GM21423 (cell line): ENCODE measurements at regions not wholly inside any gene's neighbourhood (a gene's known extent, or its start where the extent isn't known, plus 50 kb on each side); places are given as distances from the start of the nearest gene placed in this dataset.

ENCODE experiments used
- ATAC-seq: cut with Tn5 transposase; IDR thresholded peaks from one replicate; pipeline ENCODE4 v1.9.1; 2021; ENCODE audit warnings: mild to moderate bottlenecking, moderate library complexity; ENCODE audit not compliant: unreplicated experiment

GRCh38 chr3:144197582-144197981 lies 226.0 kb downstream of the DIPK2A start:
- no peak for ATAC-seq

- ATAC-seq, result no peak
Measured at GRCh38 chr3:144200004-144200403, 228.4 kb downstream of the DIPK2A start.

GRCh38 chr3:144200466-144200865 lies 228.8 kb downstream of the DIPK2A start:
- no peak for ATAC-seq

- ATAC-seq, result no peak
Measured at GRCh38 chr3:144221761-144222160, 250.1 kb downstream of the DIPK2A start.

- no peak for ATAC-seq
Measured at GRCh38 chr3:144229330-144229729, 257.7 kb downstream of the DIPK2A start.

GRCh38 chr3:144229953-144230352 lies 258.3 kb downstream of the DIPK2A start:
- ATAC-seq, result no peak

- no peak for ATAC-seq
Measured at GRCh38 chr3:144235489-144235888, 263.9 kb downstream of the DIPK2A start.

GRCh38 chr3:144237351-144237750 lies 265.7 kb downstream of the DIPK2A start:
- ATAC-seq, result no peak

- no peak for ATAC-seq
Measured at GRCh38 chr3:144241404-144241803, 269.8 kb downstream of the DIPK2A start.

- ATAC-seq, result no peak
Measured at GRCh38 chr3:144242747-144243146, 271.1 kb downstream of the DIPK2A start.

- ATAC-seq, result no peak
Measured at GRCh38 chr3:144244662-144245061, 273.0 kb downstream of the DIPK2A start.

- no peak for ATAC-seq
Measured at GRCh38 chr3:144252896-144253295, 281.3 kb downstream of the DIPK2A start.

- ATAC-seq, result no peak
Measured at GRCh38 chr3:144257381-144257780, 285.8 kb downstream of the DIPK2A start.

- ATAC-seq, result no peak
Measured at GRCh38 chr3:144259267-144259666, 287.6 kb downstream of the DIPK2A start.

GRCh38 chr3:144263706-144264105 lies 292.1 kb downstream of the DIPK2A start:
- no peak for ATAC-seq

GRCh38 chr3:144264350-144264749 lies 292.7 kb downstream of the DIPK2A start:
- ATAC-seq, result no peak

- no peak for ATAC-seq
Measured at GRCh38 chr3:144264794-144265193, 293.2 kb downstream of the DIPK2A start.

- no peak for ATAC-seq
Measured at GRCh38 chr3:144265542-144266100, 294.0 kb downstream of the DIPK2A start.

GRCh38 chr3:144270100-144270499 lies 298.5 kb downstream of the DIPK2A start:
- peak; percentile 71 for ATAC-seq

- ATAC-seq, result no peak
Measured at GRCh38 chr3:144272680-144273079, 301.1 kb downstream of the DIPK2A start.

GRCh38 chr3:144273601-144274000 lies 302.0 kb downstream of the DIPK2A start:
- ATAC-seq, result no peak

GRCh38 chr3:144275005-144275404 lies 303.4 kb downstream of the DIPK2A start:
- ATAC-seq, result no peak

GRCh38 chr3:144282313-144282712 lies 310.7 kb downstream of the DIPK2A start:
- ATAC-seq, result no peak
